HepG2 (cell line): ENCODE measurements at regions not wholly inside any gene's neighbourhood (a gene's known extent, or its start where the extent isn't known, plus 50 kb on each side); places are given as distances from the start of the nearest gene placed in this dataset.
"Not testable (repeated sequence)": the region's sequence is repeated elsewhere in the genome, so short reads cannot be mapped to it uniquely, and the experiment has no call there.

ENCODE experiments used
- ARNT ChIP-seq: fragments of 450-650 bp; IDR thresholded peaks from 2 replicates; pipeline ENCODE4 v1.6.1; 2017
- CREB3 ChIP-seq: sonication (generic); formaldehyde crosslinking; IDR thresholded peaks from 2 replicates; pipeline ENCODE4 v1.5.0; 2020; ENCODE audit warnings: missing genetic modification reagents
- CTCF ChIP-seq: sonication (generic); formaldehyde crosslinking; IDR thresholded peaks from 2 replicates; pipeline ENCODE4 v1.5.0; 2020; ENCODE audit warnings: mild to moderate bottlenecking, missing genetic modification reagents, moderate library complexity
- DMTF1 ChIP-seq: sonication (generic); formaldehyde crosslinking; IDR thresholded peaks from 2 replicates; pipeline ENCODE4 v1.4.0; 2020; ENCODE audit warnings: mild to moderate bottlenecking, missing genetic modification reagents
- RAD51 ChIP-seq: fragments of 450-650 bp; IDR thresholded peaks from 2 replicates; pipeline ENCODE4 v1.6.1; 2016; ENCODE audit warnings: borderline replicate concordance
- TAF1 ChIP-seq: sonication (generic); formaldehyde crosslinking; IDR thresholded peaks from 2 replicates; pipeline ENCODE4 v1.4.0; 2020; ENCODE audit warnings: missing genetic modification reagents
- TARDBP ChIP-seq: sonication (generic); formaldehyde crosslinking; IDR thresholded peaks from 2 replicates; pipeline ENCODE4 v1.8.0; 2022; ENCODE audit warnings: mild to moderate bottlenecking, missing genetic modification reagents
- TP53 ChIP-seq: sonication (generic); formaldehyde crosslinking; conservative IDR thresholded peaks from 2 replicates; pipeline ENCODE4 v1.4.0; 2020; ENCODE audit warnings: missing genetic modification reagents

GRCh38 chr13:39932514-39932913 is 277.1 kb downstream of the COG6 start:
- TF ChIP-seq CREB3 (CRISPR knock-in tag); TARDBP (CRISPR knock-in tag); RAD51; TP53 (CRISPR knock-in tag); CTCF; DMTF1 (CRISPR knock-in tag); ARNT; TAF1 (CRISPR knock-in tag): not testable (repeated sequence)
